Glutamatergic neuron (in vitro differentiated cells): ENCODE measurements at regions not wholly inside any gene's neighbourhood (a gene's known extent, or its start where the extent isn't known, plus 50 kb on each side); places are given as distances from the start of the nearest gene placed in this dataset.

Source experiments
- DNase-seq: peaks from one replicate; pipeline ENCODE4 v3.0.0; 2022
- H3K27ac Mint-ChIP-seq: one replicate; pipeline ENCODE4 v1.8.0; 2020; ENCODE audit warnings: mild to moderate bottlenecking, mixed read lengths, inconsistent platforms; ENCODE audit not compliant: unreplicated experiment
- H3K27me3 Mint-ChIP-seq: one replicate; pipeline ENCODE4 v1.8.0; 2020; ENCODE audit warnings: mild to moderate bottlenecking, moderate library complexity, mixed read lengths, inconsistent platforms; ENCODE audit not compliant: unreplicated experiment
- H3K36me3 Mint-ChIP-seq: one replicate; pipeline ENCODE4 v1.8.0; 2020; ENCODE audit warnings: mild to moderate bottlenecking, mixed read lengths, inconsistent platforms; ENCODE audit not compliant: unreplicated experiment
- H3K4me1 Mint-ChIP-seq: one replicate; pipeline ENCODE4 v1.8.0; 2020; ENCODE audit warnings: mild to moderate bottlenecking, low read depth, mixed read lengths, inconsistent platforms; ENCODE audit not compliant: unreplicated experiment
- H3K4me3 Mint-ChIP-seq: one replicate; pipeline ENCODE4 v1.8.0; 2020; ENCODE audit warnings: mild to moderate bottlenecking, mixed read lengths, inconsistent platforms; ENCODE audit not compliant: unreplicated experiment
- H3K9me3 Mint-ChIP-seq: one replicate; pipeline ENCODE4 v1.8.0; 2020; ENCODE audit warnings: mild to moderate bottlenecking, moderate library complexity, mixed read lengths, inconsistent platforms; ENCODE audit not compliant: unreplicated experiment
- TF ChIP-seq, protein P1 (sequence below): fragments of 200-600 bp; sonication (generic); IDR thresholded peaks from one replicate; pipeline ENCODE4 v1.5.0; 2021; ENCODE audit not compliant: partially characterized antibody, unreplicated experiment

GRCh38 chr16:13560151-13560550 is 359.8 kb upstream of the ERCC4 start:
- TF ChIP-seq, protein P1, sequence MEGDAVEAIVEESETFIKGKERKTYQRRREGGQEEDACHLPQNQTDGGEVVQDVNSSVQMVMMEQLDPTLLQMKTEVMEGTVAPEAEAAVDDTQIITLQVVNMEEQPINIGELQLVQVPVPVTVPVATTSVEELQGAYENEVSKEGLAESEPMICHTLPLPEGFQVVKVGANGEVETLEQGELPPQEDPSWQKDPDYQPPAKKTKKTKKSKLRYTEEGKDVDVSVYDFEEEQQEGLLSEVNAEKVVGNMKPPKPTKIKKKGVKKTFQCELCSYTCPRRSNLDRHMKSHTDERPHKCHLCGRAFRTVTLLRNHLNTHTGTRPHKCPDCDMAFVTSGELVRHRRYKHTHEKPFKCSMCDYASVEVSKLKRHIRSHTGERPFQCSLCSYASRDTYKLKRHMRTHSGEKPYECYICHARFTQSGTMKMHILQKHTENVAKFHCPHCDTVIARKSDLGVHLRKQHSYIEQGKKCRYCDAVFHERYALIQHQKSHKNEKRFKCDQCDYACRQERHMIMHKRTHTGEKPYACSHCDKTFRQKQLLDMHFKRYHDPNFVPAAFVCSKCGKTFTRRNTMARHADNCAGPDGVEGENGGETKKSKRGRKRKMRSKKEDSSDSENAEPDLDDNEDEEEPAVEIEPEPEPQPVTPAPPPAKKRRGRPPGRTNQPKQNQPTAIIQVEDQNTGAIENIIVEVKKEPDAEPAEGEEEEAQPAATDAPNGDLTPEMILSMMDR = no peak
- Mint-ChIP-seq H3K27me3 (peaks cover 2% of the 10 kb centered on the region), H3K27ac (no peak overlapping the region), H3K4me1 (no peaks in the 10 kb centered on the region), H3K36me3 (no peaks in the 10 kb centered on the region), H3K9me3 (no peaks in the 10 kb centered on the region), H3K4me3 (no peak overlapping the region)
- DNase-seq = no peak

GRCh38 chr16:13561291-13562070 is 358.5 kb upstream of the ERCC4 start:
- Mint-ChIP-seq H3K9me3 (no peaks in the 10 kb centered on the region), H3K4me1 (no peaks in the 10 kb centered on the region), H3K27ac (no peak overlapping the region), H3K36me3 (no peaks in the 10 kb centered on the region), H3K27me3 (peaks cover 2% of the 10 kb centered on the region), H3K4me3 (no peak overlapping the region)
- TF ChIP-seq, protein P1 = no peak
- DNase-seq = no peak

- Mint-ChIP-seq H3K27ac (no peak overlapping the region), H3K4me3 (no peak overlapping the region)
Measured at GRCh38 chr16:13568803-13569202, 351.2 kb upstream of the ERCC4 start.

GRCh38 chr16:13569986-13570385 is 350.0 kb upstream of the ERCC4 start:
- no peaks in the 10 kb centered on the region for H3K9me3 Mint-ChIP-seq
- no peak overlapping the region for H3K4me3 Mint-ChIP-seq
- DNase-seq = no peak
- H3K27ac Mint-ChIP-seq = no peak overlapping the region
- no peaks in the 10 kb centered on the region for H3K4me1 Mint-ChIP-seq
- TF ChIP-seq, protein P1 = no peak
- no peaks in the 10 kb centered on the region for H3K27me3 Mint-ChIP-seq
- H3K36me3 Mint-ChIP-seq = no peaks in the 10 kb centered on the region

More at GRCh38 chr16:13568803-13569202, 351.2 kb upstream of the ERCC4 start:
- TF ChIP-seq, protein P1 = no peak
- Mint-ChIP-seq H3K4me1 (no peaks in the 10 kb centered on the region), H3K36me3 (no peaks in the 10 kb centered on the region), H3K9me3 (no peaks in the 10 kb centered on the region), H3K27me3 (no peaks in the 10 kb centered on the region)
- DNase-seq = no peak

DNA sequence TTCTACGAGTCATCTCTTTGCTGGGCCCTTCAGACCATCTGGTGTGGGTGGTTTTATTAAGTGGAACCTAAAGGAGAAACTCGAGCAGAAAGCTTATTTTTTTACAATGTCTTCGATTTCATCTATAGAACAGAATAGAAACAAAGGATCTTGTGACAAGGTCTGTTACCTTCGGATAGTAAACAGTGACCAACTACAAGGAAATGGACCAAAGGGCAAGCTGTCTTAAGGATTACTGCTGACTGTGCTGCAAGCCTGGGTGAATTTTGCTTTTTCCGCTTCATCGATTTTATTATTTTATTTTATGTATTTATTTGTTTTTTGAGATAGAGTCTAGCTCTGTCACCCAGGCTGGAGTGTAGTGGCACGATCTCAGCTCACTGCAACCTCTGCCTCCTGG is 348.9 kb upstream of the ERCC4 start:
- Mint-ChIP-seq H3K9me3 (no peaks in the 10 kb centered on the region), H3K36me3 (no peaks in the 10 kb centered on the region), H3K27ac (no peak overlapping the region), H3K27me3 (no peaks in the 10 kb centered on the region), H3K4me1 (no peaks in the 10 kb centered on the region), H3K4me3 (no peak overlapping the region)
- TF ChIP-seq, protein P1 = no peak
- no peak for DNase-seq
